Central memory CD8-positive, alpha-beta T cell (primary cell): ENCODE measurements at regions not wholly inside any gene's neighbourhood (a gene's known extent, or its start where the extent isn't known, plus 50 kb on each side); places are given as distances from the start of the nearest gene placed in this dataset.
A peak's percentile ranks its signal among the peaks of the same experiment; 100 is the strongest.
"Not testable (repeated sequence)": the region's sequence is repeated elsewhere in the genome, so short reads cannot be mapped to it uniquely, and the experiment has no call there.

Source experiments
- ATAC-seq: fragments of 150-1000 bp; cut with Tn5 transposase; replicated peaks from 2 replicates; pipeline ENCODE4 v1.10.0; 2022; ENCODE audit warnings: mild to moderate bottlenecking, moderate FRiP score, moderate number of reproducible peaks; ENCODE audit not compliant: poor library complexity, severe bottlenecking; ENCODE audit errors: extremely low read depth
- DNase-seq, 2 donors: peaks; one replicate each; pipeline ENCODE4 v3.0.0; 2021; ENCODE audit warnings: low spot score in 2 of 2
- H3K27ac Mint-ChIP-seq: one replicate; pipeline ENCODE4 v1.8.0; 2022; ENCODE audit warnings: low read depth, mild to moderate bottlenecking, moderate library complexity, mixed read lengths
- H3K27me3 Mint-ChIP-seq: one replicate; pipeline ENCODE4 v1.8.0; 2022; ENCODE audit warnings: mixed read lengths
- H3K36me3 Mint-ChIP-seq: one replicate; pipeline ENCODE4 v1.8.0; 2022; ENCODE audit warnings: mild to moderate bottlenecking, moderate library complexity, mixed read lengths; ENCODE audit not compliant: insufficient read depth
- H3K4me1 Mint-ChIP-seq: one replicate; pipeline ENCODE4 v1.8.0; 2022; ENCODE audit warnings: mixed read lengths
- H3K4me3 Mint-ChIP-seq: one replicate; pipeline ENCODE4 v1.8.0; 2022; ENCODE audit warnings: mild to moderate bottlenecking, moderate library complexity, mixed read lengths
- H3K9me3 Mint-ChIP-seq: one replicate; pipeline ENCODE4 v1.8.0; 2022; ENCODE audit warnings: mixed read lengths

- Mint-ChIP-seq H3K4me1 (no peaks in the 10 kb centered on the region), H3K27ac (no peak overlapping the region), H3K27me3 (peaks cover 78% of the 10 kb centered on the region), H3K36me3 (no peaks in the 10 kb centered on the region), H3K9me3 (no peaks in the 10 kb centered on the region), H3K4me3 (no peak overlapping the region)
- ATAC-seq = no peak
- DNase-seq = no peak
Measured at GRCh38 chr5:1659100-1659981, 135.6 kb upstream of the LPCAT1 start.

- Mint-ChIP-seq H3K27me3 (peaks cover 76% of the 10 kb centered on the region), H3K36me3 (no peaks in the 10 kb centered on the region), H3K4me1 (no peaks in the 10 kb centered on the region), H3K4me3 (no peak overlapping the region), H3K27ac (no peak overlapping the region), H3K9me3 (no peaks in the 10 kb centered on the region)
- no peak for ATAC-seq
- DNase-seq = no peak
Measured at GRCh38 chr5:1658665-1659064, 134.9 kb upstream of the LPCAT1 start.

GRCh38 chr5:1657161-1657741 lies 133.5 kb upstream of the LPCAT1 start:
- H3K36me3 Mint-ChIP-seq = no peaks in the 10 kb centered on the region
- DNase-seq (no peak), ATAC-seq (no peak)
- no peaks in the 10 kb centered on the region for H3K4me1 Mint-ChIP-seq
- H3K4me3 Mint-ChIP-seq = no peak overlapping the region
- peaks cover 76% of the 10 kb centered on the region for H3K27me3 Mint-ChIP-seq
- H3K9me3 Mint-ChIP-seq = no peaks in the 10 kb centered on the region
- H3K27ac Mint-ChIP-seq = no peak overlapping the region

- peaks cover 82% of the 10 kb centered on the region for H3K27me3 Mint-ChIP-seq
- H3K27ac Mint-ChIP-seq = no peak overlapping the region
- H3K9me3 Mint-ChIP-seq = no peaks in the 10 kb centered on the region
- H3K4me3 Mint-ChIP-seq = no peak overlapping the region
- no peaks in the 10 kb centered on the region for H3K36me3 Mint-ChIP-seq
- H3K4me1 Mint-ChIP-seq = no peaks in the 10 kb centered on the region
- no peak for ATAC-seq
- no peak for DNase-seq
Measured at GRCh38 chr5:1656271-1656975, 132.7 kb upstream of the LPCAT1 start.

GRCh38 chr5:1655496-1656270 lies 131.9 kb upstream of the LPCAT1 start:
- H3K27me3 Mint-ChIP-seq = peaks cover 84% of the 10 kb centered on the region
- H3K9me3 Mint-ChIP-seq = no peaks in the 10 kb centered on the region
- no peak overlapping the region for H3K4me3 Mint-ChIP-seq
- ATAC-seq (no peak), DNase-seq (no peak)
- no peak overlapping the region for H3K27ac Mint-ChIP-seq
- H3K4me1 Mint-ChIP-seq = no peaks in the 10 kb centered on the region
- no peaks in the 10 kb centered on the region for H3K36me3 Mint-ChIP-seq

GRCh38 chr5:1654786-1655495 lies 131.2 kb upstream of the LPCAT1 start:
- peaks cover 86% of the 10 kb centered on the region for H3K27me3 Mint-ChIP-seq
- no peaks in the 10 kb centered on the region for H3K36me3 Mint-ChIP-seq
- DNase-seq (no peak), ATAC-seq (no peak)
- H3K27ac Mint-ChIP-seq = no peak overlapping the region
- H3K9me3 Mint-ChIP-seq = no peaks in the 10 kb centered on the region
- H3K4me1 Mint-ChIP-seq = no peaks in the 10 kb centered on the region
- no peak overlapping the region for H3K4me3 Mint-ChIP-seq

- peak; percentile 95 for ATAC-seq
- not testable (repeated sequence) for H3K9me3 Mint-ChIP-seq, H3K36me3 Mint-ChIP-seq, H3K27ac Mint-ChIP-seq, DNase-seq, H3K4me1 Mint-ChIP-seq
- Mint-ChIP-seq H3K27me3 (peaks cover 95% of the 10 kb centered on the region), H3K4me3 (peak overlapping the region; percentile 29)
Measured at GRCh38 chr5:1653698-1654651, 130.2 kb upstream of the LPCAT1 start.

GRCh38 chr5:1652873-1653697 lies 129.3 kb upstream of the LPCAT1 start:
- Mint-ChIP-seq H3K36me3 (no peaks in the 10 kb centered on the region), H3K9me3 (no peaks in the 10 kb centered on the region), H3K27me3 (peaks cover 95% of the 10 kb centered on the region), H3K27ac (no peak overlapping the region), H3K4me1 (no peaks in the 10 kb centered on the region), H3K4me3 (peak overlapping the region; percentile 29)
- ATAC-seq (peak; percentile 64), DNase-seq (no peak)

GRCh38 chr5:1651971-1652872 lies 128.5 kb upstream of the LPCAT1 start:
- Mint-ChIP-seq H3K9me3 (no peaks in the 10 kb centered on the region), H3K4me1 (no peaks in the 10 kb centered on the region), H3K4me3 (no peak overlapping the region), H3K27me3 (peaks cover 95% of the 10 kb centered on the region), H3K36me3 (no peaks in the 10 kb centered on the region), H3K27ac (no peak overlapping the region)
- ATAC-seq (no peak), DNase-seq (no peak)

GRCh38 chr5:1651250-1651649 lies 127.5 kb upstream of the LPCAT1 start:
- ATAC-seq = no peak
- H3K4me3 Mint-ChIP-seq = no peak overlapping the region
- peaks cover 95% of the 10 kb centered on the region for H3K27me3 Mint-ChIP-seq
- DNase-seq = no peak
- H3K36me3 Mint-ChIP-seq = no peaks in the 10 kb centered on the region
- H3K4me1 Mint-ChIP-seq = no peaks in the 10 kb centered on the region
- H3K27ac Mint-ChIP-seq = no peak overlapping the region
- H3K9me3 Mint-ChIP-seq = no peaks in the 10 kb centered on the region
